ENCODE measurements at regions not wholly inside any gene's neighbourhood (a gene's known extent, or its start where the extent isn't known, plus 50 kb on each side); places are given as distances from the start of the nearest gene placed in this dataset.
"Not testable (repeated sequence)": the region's sequence is repeated elsewhere in the genome, so short reads cannot be mapped to it uniquely, and the experiment has no call there.

GRCh38 chr19:28313633-28314032, 899.3 kb downstream of the UQCRFS1 start:
- no peak overlapping the region for H3K27ac ChIP-seq (ENCODE audit: low read depth, low read length)
- 88% methylated on average over 10 of the region's 10 CpGs for WGBS
- no peaks in the 10 kb centered on the region for H3K27me3 ChIP-seq (ENCODE audit: insufficient read depth, low read length)
- H3K36me3 ChIP-seq (ENCODE audit: insufficient read depth, low read length) = no peaks in the 10 kb centered on the region
- H3K9me3 ChIP-seq (ENCODE audit: insufficient read depth, low read depth, low read length) = no peaks in the 10 kb centered on the region
- no peak overlapping the region for H3K9ac ChIP-seq (ENCODE audit: low read depth, low read length)
- no peak overlapping the region for H3K4me3 ChIP-seq (ENCODE audit: low read length)
- H3K4me1 ChIP-seq (ENCODE audit: insufficient read depth, low read length) = peaks cover 10% of the 10 kb centered on the region

- 94% methylated on average over 8 of the region's 8 CpGs for WGBS
- Histone ChIP-seq H3K27me3 (ENCODE audit: insufficient read depth, low read length) (no peaks in the 10 kb centered on the region), H3K36me3 (ENCODE audit: insufficient read depth, low read length) (no peaks in the 10 kb centered on the region), H3K4me1 (ENCODE audit: insufficient read depth, low read length) (peaks cover 10% of the 10 kb centered on the region), H3K4me3 (ENCODE audit: low read length) (no peak overlapping the region), H3K27ac (ENCODE audit: low read depth, low read length) (no peak overlapping the region), H3K9me3 (ENCODE audit: insufficient read depth, low read depth, low read length) (no peaks in the 10 kb centered on the region), H3K9ac (ENCODE audit: low read depth, low read length) (no peak overlapping the region)
Measured at GRCh38 chr19:28312269-28312668, 900.7 kb downstream of the UQCRFS1 start.

DNA sequence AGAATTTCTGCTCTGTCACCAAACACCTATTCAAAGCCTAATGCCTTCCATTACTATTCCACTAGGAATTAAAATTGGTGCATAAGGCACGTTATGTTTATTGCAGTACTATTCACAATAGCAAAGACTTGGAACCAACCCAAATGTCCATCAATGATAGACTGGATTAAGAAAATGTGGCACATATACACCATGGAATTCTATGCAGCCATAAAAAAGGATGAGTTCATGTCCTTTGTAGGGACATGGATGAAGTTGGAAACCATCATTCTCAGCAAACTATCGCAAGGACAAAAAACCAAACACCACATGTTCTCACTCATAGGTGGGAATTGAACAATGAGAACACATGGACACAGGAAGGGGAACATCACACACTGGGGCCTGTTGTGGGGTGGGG, 902.1 kb downstream of the UQCRFS1 start:
- H3K4me3 ChIP-seq (ENCODE audit: low read length); H3K4me1 ChIP-seq (ENCODE audit: insufficient read depth, low read length); H3K27ac ChIP-seq (ENCODE audit: low read depth, low read length); H3K9me3 ChIP-seq (ENCODE audit: insufficient read depth, low read depth, low read length); H3K36me3 ChIP-seq (ENCODE audit: insufficient read depth, low read length); H3K27me3 ChIP-seq (ENCODE audit: insufficient read depth, low read length); H3K9ac ChIP-seq (ENCODE audit: low read depth, low read length): not testable (repeated sequence)
- WGBS = 100% methylated on average over 1 of the region's 2 CpGs

- no peak overlapping the region for H3K4me3 ChIP-seq (ENCODE audit: low read length)
- H3K9ac ChIP-seq (ENCODE audit: low read depth, low read length) = no peak overlapping the region
- peaks cover 3% of the 10 kb centered on the region for H3K4me1 ChIP-seq (ENCODE audit: insufficient read depth, low read length)
- 94% methylated on average over 5 of the region's 5 CpGs for WGBS
- H3K27me3 ChIP-seq (ENCODE audit: insufficient read depth, low read length) = no peaks in the 10 kb centered on the region
- no peaks in the 10 kb centered on the region for H3K9me3 ChIP-seq (ENCODE audit: insufficient read depth, low read depth, low read length)
- H3K36me3 ChIP-seq (ENCODE audit: insufficient read depth, low read length) = no peaks in the 10 kb centered on the region
- no peak overlapping the region for H3K27ac ChIP-seq (ENCODE audit: low read depth, low read length)
Measured at GRCh38 chr19:28309070-28309469, 903.9 kb downstream of the UQCRFS1 start.

DNA sequence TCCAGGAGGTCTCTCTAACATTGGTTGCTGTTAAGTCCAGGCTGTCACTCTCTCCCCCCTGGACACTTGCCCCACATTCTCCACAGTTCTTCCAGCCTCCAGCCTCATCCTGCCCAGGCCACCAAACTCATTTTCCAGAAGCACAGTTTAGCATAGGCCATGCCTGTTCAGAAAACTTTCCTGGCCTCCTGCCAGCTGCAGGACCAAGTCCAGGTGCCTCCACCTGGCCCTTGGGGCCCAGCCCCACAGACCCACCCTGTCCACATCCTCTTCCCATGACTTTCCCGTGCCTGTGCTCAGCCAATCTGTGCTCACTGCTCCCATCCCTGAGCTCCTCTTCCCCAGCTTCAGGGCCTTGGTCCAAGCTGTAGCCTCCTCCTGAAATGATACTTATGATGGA, 905.0 kb downstream of the UQCRFS1 start:
- Histone ChIP-seq H3K4me3 (ENCODE audit: low read length) (no peak overlapping the region), H3K36me3 (ENCODE audit: insufficient read depth, low read length) (no peaks in the 10 kb centered on the region), H3K27ac (ENCODE audit: low read depth, low read length) (no peak overlapping the region), H3K4me1 (ENCODE audit: insufficient read depth, low read length) (no peaks in the 10 kb centered on the region), H3K27me3 (ENCODE audit: insufficient read depth, low read length) (no peaks in the 10 kb centered on the region), H3K9me3 (ENCODE audit: insufficient read depth, low read depth, low read length) (no peaks in the 10 kb centered on the region), H3K9ac (ENCODE audit: low read depth, low read length) (no peak overlapping the region)
- 70% methylated on average over 1 of the region's 1 CpG for WGBS

- no peaks in the 10 kb centered on the region for H3K36me3 ChIP-seq (ENCODE audit: insufficient read depth, low read length)
- H3K9ac ChIP-seq (ENCODE audit: low read depth, low read length) = no peak overlapping the region
- no peaks in the 10 kb centered on the region for H3K9me3 ChIP-seq (ENCODE audit: insufficient read depth, low read depth, low read length)
- no peak overlapping the region for H3K27ac ChIP-seq (ENCODE audit: low read depth, low read length)
- H3K4me1 ChIP-seq (ENCODE audit: insufficient read depth, low read length) = no peaks in the 10 kb centered on the region
- WGBS = 88% methylated on average over 2 of the region's 2 CpGs
- no peak overlapping the region for H3K4me3 ChIP-seq (ENCODE audit: low read length)
- H3K27me3 ChIP-seq (ENCODE audit: insufficient read depth, low read length) = no peaks in the 10 kb centered on the region
Measured at GRCh38 chr19:28307487-28307886, 905.5 kb downstream of the UQCRFS1 start.

- Histone ChIP-seq H3K27me3 (ENCODE audit: insufficient read depth, low read length) (no peaks in the 10 kb centered on the region), H3K4me3 (ENCODE audit: low read length) (no peak overlapping the region), H3K9me3 (ENCODE audit: insufficient read depth, low read depth, low read length) (no peaks in the 10 kb centered on the region), H3K36me3 (ENCODE audit: insufficient read depth, low read length) (no peaks in the 10 kb centered on the region), H3K9ac (ENCODE audit: low read depth, low read length) (no peak overlapping the region), H3K27ac (ENCODE audit: low read depth, low read length) (no peak overlapping the region), H3K4me1 (ENCODE audit: insufficient read depth, low read length) (no peaks in the 10 kb centered on the region)
- 92% methylated on average over 3 of the region's 4 CpGs for WGBS
Measured at GRCh38 chr19:28305513-28305912, 907.4 kb downstream of the UQCRFS1 start.

DNA sequence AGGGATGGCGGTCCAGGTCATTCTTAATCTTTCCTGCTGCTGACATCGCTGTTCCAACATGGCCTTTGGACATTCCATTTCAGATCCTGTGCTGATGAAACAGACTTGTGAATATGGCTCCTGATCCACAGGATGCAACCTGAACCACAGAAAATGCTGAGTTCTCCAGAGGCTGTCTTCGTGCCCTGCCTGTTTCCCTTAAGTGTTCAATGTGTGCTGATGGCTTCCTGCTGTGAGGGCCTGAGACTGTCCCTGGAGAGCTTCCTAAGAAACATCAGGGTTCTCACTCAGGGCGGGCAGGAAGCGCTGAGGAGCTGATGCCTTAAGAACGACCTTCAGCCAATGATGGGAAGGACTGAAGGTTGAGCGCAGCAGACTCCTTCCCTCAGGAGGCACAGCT, 909.4 kb downstream of the UQCRFS1 start:
- Histone ChIP-seq H3K9ac (ENCODE audit: low read depth, low read length) (no peak overlapping the region), H3K4me1 (ENCODE audit: insufficient read depth, low read length) (no peaks in the 10 kb centered on the region), H3K36me3 (ENCODE audit: insufficient read depth, low read length) (no peaks in the 10 kb centered on the region), H3K27ac (ENCODE audit: low read depth, low read length) (no peak overlapping the region), H3K4me3 (ENCODE audit: low read length) (no peak overlapping the region), H3K27me3 (ENCODE audit: insufficient read depth, low read length) (no peaks in the 10 kb centered on the region), H3K9me3 (ENCODE audit: insufficient read depth, low read depth, low read length) (no peaks in the 10 kb centered on the region)
- WGBS = 81% methylated on average over 7 of the region's 7 CpGs

GRCh38 chr19:28301961-28302360, 911.0 kb downstream of the UQCRFS1 start:
- no peak overlapping the region for H3K9ac ChIP-seq (ENCODE audit: low read depth, low read length)
- H3K4me1 ChIP-seq (ENCODE audit: insufficient read depth, low read length) = no peaks in the 10 kb centered on the region
- no peaks in the 10 kb centered on the region for H3K9me3 ChIP-seq (ENCODE audit: insufficient read depth, low read depth, low read length)
- 90% methylated on average over 5 of the region's 5 CpGs for WGBS
- H3K27me3 ChIP-seq (ENCODE audit: insufficient read depth, low read length) = no peaks in the 10 kb centered on the region
- H3K27ac ChIP-seq (ENCODE audit: low read depth, low read length) = no peak overlapping the region
- H3K4me3 ChIP-seq (ENCODE audit: low read length) = no peak overlapping the region
- no peaks in the 10 kb centered on the region for H3K36me3 ChIP-seq (ENCODE audit: insufficient read depth, low read length)

- Histone ChIP-seq H3K9ac (ENCODE audit: low read depth, low read length) (no peak overlapping the region), H3K9me3 (ENCODE audit: insufficient read depth, low read depth, low read length) (no peaks in the 10 kb centered on the region), H3K4me1 (ENCODE audit: insufficient read depth, low read length) (no peaks in the 10 kb centered on the region), H3K27ac (ENCODE audit: low read depth, low read length) (no peak overlapping the region), H3K4me3 (ENCODE audit: low read length) (no peak overlapping the region), H3K36me3 (ENCODE audit: insufficient read depth, low read length) (no peaks in the 10 kb centered on the region), H3K27me3 (ENCODE audit: insufficient read depth, low read length) (no peaks in the 10 kb centered on the region)
Measured at GRCh38 chr19:28301463-28301862, 911.5 kb downstream of the UQCRFS1 start.

DNA sequence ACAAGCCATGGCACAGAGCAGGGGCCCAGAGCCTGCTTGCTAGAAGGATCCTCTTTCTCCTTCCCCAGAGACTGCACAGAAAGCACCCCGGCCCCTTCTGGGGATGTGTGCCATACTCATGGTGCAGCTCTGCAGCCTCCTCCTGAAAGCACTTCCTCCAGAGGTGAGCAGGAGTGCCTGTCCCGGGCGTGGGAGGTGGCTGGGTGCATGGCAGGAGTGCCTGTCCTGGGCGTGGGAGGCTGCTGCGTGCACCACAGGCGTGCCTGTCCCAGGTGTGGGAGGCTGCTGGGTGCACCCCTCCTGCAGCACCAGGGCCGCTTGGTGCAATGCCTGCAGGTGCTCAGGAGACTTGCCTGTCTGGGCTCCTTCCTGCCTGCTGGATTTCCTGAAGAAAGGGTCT, 913.3 kb downstream of the UQCRFS1 start:
- 75% methylated on average over 7 of the region's 7 CpGs for WGBS
- no peaks in the 10 kb centered on the region for H3K4me1 ChIP-seq (ENCODE audit: insufficient read depth, low read length)

GRCh38 chr19:28297586-28298157, 915.3 kb downstream of the UQCRFS1 start:
- no peak overlapping the region for H3K9ac ChIP-seq (ENCODE audit: low read depth, low read length)
- no peaks in the 10 kb centered on the region for H3K36me3 ChIP-seq (ENCODE audit: insufficient read depth, low read length)
- H3K9me3 ChIP-seq (ENCODE audit: insufficient read depth, low read depth, low read length) = no peaks in the 10 kb centered on the region
- WGBS = 90% methylated on average over 11 of the region's 11 CpGs
- H3K4me3 ChIP-seq (ENCODE audit: low read length) = no peak overlapping the region
- no peak overlapping the region for H3K27ac ChIP-seq (ENCODE audit: low read depth, low read length)
- H3K4me1 ChIP-seq (ENCODE audit: insufficient read depth, low read length) = peaks cover 13% of the 10 kb centered on the region
- no peaks in the 10 kb centered on the region for H3K27me3 ChIP-seq (ENCODE audit: insufficient read depth, low read length)

More for the DNA sequence above, 913.3 kb downstream of the UQCRFS1 start:
- Histone ChIP-seq H3K27ac (ENCODE audit: low read depth, low read length) (no peak overlapping the region), H3K9ac (ENCODE audit: low read depth, low read length) (no peak overlapping the region), H3K9me3 (ENCODE audit: insufficient read depth, low read depth, low read length) (no peaks in the 10 kb centered on the region), H3K36me3 (ENCODE audit: insufficient read depth, low read length) (no peaks in the 10 kb centered on the region), H3K27me3 (ENCODE audit: insufficient read depth, low read length) (no peaks in the 10 kb centered on the region), H3K4me3 (ENCODE audit: low read length) (no peak overlapping the region)
